PC-9 (cell line): ENCODE measurements at regions not wholly inside any gene's neighbourhood (a gene's known extent, or its start where the extent isn't known, plus 50 kb on each side); places are given as distances from the start of the nearest gene placed in this dataset.

Experiments used
- BruUV-seq: library from RNA; stranded (reverse); fragments of 400-500 nt; replicated peaks from 2 replicates; lab custom pipeline; 2021; lab: Mats Ljungman, UMichigan
- CTCF ChIA-PET: fragments of 300-600 bp; sonication (Branson Sonifier 250); formaldehyde crosslinking; loops from one replicate; lab custom pipeline; 2022; ENCODE audit warnings: antibody characterized with exemption; lab: Charles Lee
- POLR2A ChIA-PET: fragments of 300-600 bp; sonication (Branson Sonifier 250); formaldehyde crosslinking; loops from one replicate; lab custom pipeline; 2022; ENCODE audit warnings: antibody characterized with exemption; ENCODE audit not compliant: unreplicated experiment; lab: Charles Lee
- DNase-seq, 2 experiments: peaks; one replicate each; pipeline versions ENCODE4 v3.0.0 to v3.0.0-alpha.2; 2015 to 2022; ENCODE audit warnings: mixed read lengths in 1 of 2
- H2AFZ ChIP-seq: fragments of 200-600 bp; sonication (generic); 2 replicates; pipeline ENCODE4 v1.8.1; 2017; ENCODE audit warnings: antibody characterized with exemption
- H3F3A ChIP-seq: fragments of 200-600 bp; sonication (generic); 2 replicates; pipeline ENCODE4 v1.8.1; 2017; ENCODE audit warnings: antibody characterized with exemption, mild to moderate bottlenecking, low read depth; ENCODE audit not compliant: insufficient read depth
- H3K27ac ChIP-seq: fragments of 200-600 bp; sonication (generic); 2 replicates; pipeline ENCODE4 v1.6.1; 2016; ENCODE audit warnings: mixed run types
- H3K27me3 ChIP-seq: fragments of 200-600 bp; sonication (generic); 2 replicates; pipeline ENCODE4 v1.6.1; 2016; ENCODE audit warnings: low read depth, mixed run types; ENCODE audit not compliant: insufficient read depth
- H3K36me3 ChIP-seq: fragments of 200-600 bp; sonication (generic); 2 replicates; pipeline ENCODE4 v1.6.1; 2016; ENCODE audit warnings: low read depth, mixed run types
- H3K4me1 ChIP-seq: fragments of 200-600 bp; sonication (generic); replicated peaks from 2 replicates; pipeline ENCODE4 v1.6.1; 2016; ENCODE audit warnings: mixed run types; ENCODE audit not compliant: insufficient read depth
- H3K4me2 ChIP-seq: fragments of 200-600 bp; sonication (generic); 2 replicates; pipeline ENCODE4 v1.6.1; 2017; ENCODE audit warnings: mixed run types
- H3K4me3 ChIP-seq: fragments of 200-600 bp; sonication (generic); 2 replicates; pipeline ENCODE4 v1.6.1; 2016; ENCODE audit warnings: mixed run types
- H3K79me2 ChIP-seq: fragments of 200-600 bp; sonication (generic); 2 replicates; pipeline ENCODE4 v1.6.1; 2017; ENCODE audit warnings: low read depth, mixed run types
- H3K9me2 ChIP-seq: fragments of 200-600 bp; sonication (generic); 2 replicates; pipeline ENCODE4 v1.8.1; 2017; ENCODE audit warnings: mild to moderate bottlenecking; ENCODE audit not compliant: insufficient read depth
- H3K9me3 ChIP-seq: fragments of 200-600 bp; sonication (generic); 2 replicates; pipeline ENCODE4 v1.8.1; 2016; ENCODE audit warnings: low read depth; ENCODE audit not compliant: insufficient read depth
- H4K20me1 ChIP-seq: fragments of 200-600 bp; sonication (generic); 2 replicates; pipeline ENCODE4 v1.8.1; 2017; ENCODE audit not compliant: insufficient read depth
- CTCF ChIP-seq: fragments of 200-600 bp; sonication (generic); conservative IDR thresholded peaks from 2 replicates; pipeline ENCODE4 v1.6.1; 2017; ENCODE audit warnings: mixed run types, antibody characterized with exemption, mild to moderate bottlenecking, moderate library complexity
- EZH2 ChIP-seq: fragments of 200-600 bp; sonication (generic); IDR thresholded peaks from 2 replicates; pipeline ENCODE4 v1.8.0; 2017; ENCODE audit warnings: antibody characterized with exemption, low read depth
- intact Hi-C: fragments of 100-400 bp; cut with micrococcal nuclease; formaldehyde crosslinking; loops from one replicate; pipeline ENCODE4 v1.10.0; 2022; ENCODE audit not compliant: unreplicated experiment

- no peak overlapping the region for H3K4me2 ChIP-seq
- BruUV-seq = no TSS peak
- H3K4me1 ChIP-seq = no peaks in the 10 kb centered on the region
- ChIA-PET CTCF (no interaction called here), POLR2A (no interaction called here)
- no peak overlapping the region for H3K27ac ChIP-seq
- H3K36me3 ChIP-seq = no peaks in the 10 kb centered on the region
- no peaks in the 10 kb centered on the region for H3F3A ChIP-seq
- no peak for TF ChIP-seq CTCF
- no peak for TF ChIP-seq EZH2
- no peak overlapping the region for H3K4me3 ChIP-seq
- H4K20me1 ChIP-seq = no peaks in the 10 kb centered on the region
- H3K79me2 ChIP-seq = no peaks in the 10 kb centered on the region
- H3K9me3 ChIP-seq = no peaks in the 10 kb centered on the region
- peaks cover 9% of the 10 kb centered on the region; the same call in 1 of the 2 replicates for H3K27me3 ChIP-seq
- no peak overlapping the region for H2AFZ ChIP-seq
- intact Hi-C loops = no loop called here
- no peak for DNase-seq
- no peaks in the 10 kb centered on the region for H3K9me2 ChIP-seq
These were observed 234.2 kb downstream of the TRIM36 start for GRCh38 chr5:114935490-114935889.

- DNase-seq = no peak
- TF ChIP-seq EZH2 = no peak
- H3K9me3 ChIP-seq = no peaks in the 10 kb centered on the region
- H3K27me3 ChIP-seq = 0 out of 2 replicates have a peak, but pooled peaks cover 6% of the 10 kb centered on the region
- no peak overlapping the region for H3K4me2 ChIP-seq
- no peaks in the 10 kb centered on the region for H3K36me3 ChIP-seq
- H3F3A ChIP-seq = no peaks in the 10 kb centered on the region
- H3K79me2 ChIP-seq = no peaks in the 10 kb centered on the region
- no peak overlapping the region for H3K4me3 ChIP-seq
- ChIA-PET POLR2A (no interaction called here), CTCF (no interaction called here)
- intact Hi-C loops = no loop called here
- no peaks in the 10 kb centered on the region for H3K4me1 ChIP-seq
- H2AFZ ChIP-seq = no peak overlapping the region
- H4K20me1 ChIP-seq = no peaks in the 10 kb centered on the region; the same call in 1 of the 2 replicates
- no peaks in the 10 kb centered on the region for H3K9me2 ChIP-seq
- BruUV-seq = no TSS peak
- H3K27ac ChIP-seq = no peak overlapping the region
These were observed 240.9 kb downstream of the TRIM36 start for GRCh38 chr5:114928644-114929462.

- no peak overlapping the region for H3K27ac ChIP-seq
- no peak overlapping the region for H3K4me3 ChIP-seq
- no peak for TF ChIP-seq EZH2
- TF ChIP-seq CTCF = no peak
- no peak for DNase-seq
- H3K36me3 ChIP-seq = no peaks in the 10 kb centered on the region
- ChIA-PET CTCF (no interaction called here), POLR2A (no interaction called here)
- H3K4me1 ChIP-seq = no peaks in the 10 kb centered on the region
- intact Hi-C loops = no loop called here
- H3K9me2 ChIP-seq = no peaks in the 10 kb centered on the region; the same call in 1 of the 2 replicates
- no peak overlapping the region for H2AFZ ChIP-seq
- no peak overlapping the region for H3K4me2 ChIP-seq
- no peaks in the 10 kb centered on the region; the same call in 1 of the 2 replicates for H4K20me1 ChIP-seq
- no peaks in the 10 kb centered on the region for H3K27me3 ChIP-seq
- H3K79me2 ChIP-seq = no peaks in the 10 kb centered on the region
- no peaks in the 10 kb centered on the region for H3K9me3 ChIP-seq
- BruUV-seq = no TSS peak
- no peaks in the 10 kb centered on the region for H3F3A ChIP-seq
These were observed 244.9 kb downstream of the TRIM36 start for GRCh38 chr5:114924769-114925168.
